Psoas muscle (tissue), 7 donors: ENCODE measurements at regions not wholly inside any gene's neighbourhood (a gene's known extent, or its start where the extent isn't known, plus 50 kb on each side); places are given as distances from the start of the nearest gene placed in this dataset.

Experiments used
- ATAC-seq, 4 donors: fragments of 200-7000 bp; cut with Tn5 transposase; one replicate each; pipeline ENCODE4 v1.9.1; 2020; ENCODE audit warnings: moderate library complexity in 3 of 4, mild to moderate bottlenecking in 2 of 4
- DNase-seq, 2 donors: peaks; one replicate each; pipeline ENCODE4 v3.0.0-alpha.2; 2020
- H3K27ac ChIP-seq: fragments of 200-600 bp; one replicate; pipeline ENCODE4 v1.8.0; 2022
- H3K27me3 ChIP-seq, 3 donors: fragments of 200-600 bp in 1 of 3; one replicate each; pipeline versions ENCODE4 v1.6.1 to v1.8.0; 2013 to 2022; ENCODE audit warnings: low read length in 2 of 3, mild to moderate bottlenecking in 2 of 3, moderate library complexity in 1 of 3; ENCODE audit not compliant: insufficient read depth in 3 of 3
- H3K36me3 ChIP-seq, 2 donors: fragments of 200-600 bp in 1 of 2; one replicate each; pipeline versions ENCODE4 v1.6.1 to v1.8.0; 2013 to 2022; ENCODE audit warnings: low read depth in 1 of 2, mild to moderate bottlenecking in 1 of 2, moderate library complexity in 1 of 2; ENCODE audit not compliant: insufficient read depth in 1 of 2
- H3K4me1 ChIP-seq: fragments of 200-600 bp; one replicate; pipeline ENCODE4 v1.8.0; 2022
- H3K4me3 ChIP-seq: fragments of 200-600 bp; one replicate; pipeline ENCODE4 v1.8.0; 2022; ENCODE audit warnings: mild to moderate bottlenecking
- H3K9me3 ChIP-seq: fragments of 200-600 bp; one replicate; pipeline ENCODE4 v1.8.0; 2022
- CTCF ChIP-seq: fragments of 200-600 bp; IDR thresholded peaks from one replicate; pipeline ENCODE4 v1.8.0; 2022; ENCODE audit warnings: antibody characterized with exemption
- WGBS, 3 donors: extraction: QIAGEN DNeasy Blood & Tissue Kit; methylation state at CpG; one replicate each; pipeline versions ENCODE4 v1.1.6 to v1.1.7; 2013; 5-methylcytosine and 5-hydroxymethylcytosine counted together
- intact Hi-C, 2 donors: fragments of 100-400 bp; cut with DNase I; formaldehyde crosslinking; loops; one replicate each; pipeline versions ENCODE4 v1.11.0 to v1.14.2; 2022
- donor health status: healthy with polysubstance abuse.
- donor health status: DM: no; HTN: no; CAD: no; lungs with moderate emphysema.
- donor health status: Bipolar disorder and iron deficiency.
- donor health status: healthy.
- donor health status: DM: yes; HTN: yes; CAD: no.
- donor health status: DM: no; HTN: no; CAD: no.
- donor health status: DM: yes; HTN: yes; CAD: no.

GRCh38 chr15:94644433-94644832, 413.1 kb downstream of the MCTP2 start:
- Histone ChIP-seq H3K9me3 (no peaks in the 10 kb centered on the region), H3K4me3 (no peak overlapping the region), H3K27ac (no peak overlapping the region), H3K4me1 (no peaks in the 10 kb centered on the region), H3K36me3 (no peaks in the 10 kb centered on the region), H3K27me3 (no peaks in the 10 kb centered on the region)
- no peak for DNase-seq
- TF ChIP-seq CTCF = no peak
- ATAC-seq = no peak
- intact Hi-C loops = no loop called here
- 63 to 78% (median 72%) methylated on average over 1 of the region's 1 CpG for WGBS, 3 donors

- Histone ChIP-seq H3K27me3 (no peaks in the 10 kb centered on the region), H3K4me1 (no peaks in the 10 kb centered on the region), H3K27ac (no peak overlapping the region), H3K4me3 (no peak overlapping the region), H3K36me3 (no peaks in the 10 kb centered on the region), H3K9me3 (no peaks in the 10 kb centered on the region)
- TF ChIP-seq CTCF = no peak
- intact Hi-C loops = no loop called here
- ATAC-seq = no peak
- 83 to 89% (median 88%) methylated on average over 6 of the region's 6 CpGs for WGBS, 3 donors
- DNase-seq = no peak
Observed at GRCh38 chr15:94653071-94653470, 421.7 kb downstream of the MCTP2 start.

- Histone ChIP-seq H3K4me1 (no peaks in the 10 kb centered on the region), H3K27me3 (no peaks in the 10 kb centered on the region), H3K4me3 (no peak overlapping the region), H3K36me3 (no peaks in the 10 kb centered on the region), H3K9me3 (no peaks in the 10 kb centered on the region), H3K27ac (no peak overlapping the region)
- no peak for ATAC-seq
- TF ChIP-seq CTCF = no peak
- intact Hi-C loops = no loop called here
- WGBS, 3 donors = 75 to 82% (median 81%) methylated on average over 8 of the region's 8 CpGs
- no peak for DNase-seq
Observed at GRCh38 chr15:94655249-94655880, 424.0 kb downstream of the MCTP2 start.

- no peak for TF ChIP-seq CTCF
- DNase-seq (no peak), ATAC-seq (no peak)
- intact Hi-C loops = no loop called here
- peaks cover 0 to 5% (median 0%) of the 10 kb centered on the region in 3 donors for H3K27me3 ChIP-seq
- H3K4me3 ChIP-seq = no peak overlapping the region
- no peaks in the 10 kb centered on the region for H3K36me3 ChIP-seq
- H3K4me1 ChIP-seq = no peaks in the 10 kb centered on the region
- WGBS, 3 donors = 74 to 81% (median 76%) methylated on average over 7 of the region's 7 CpGs
- H3K9me3 ChIP-seq = no peaks in the 10 kb centered on the region
- no peak overlapping the region for H3K27ac ChIP-seq
Observed at GRCh38 chr15:94665676-94666441, 434.5 kb downstream of the MCTP2 start.
